ENCODE measurements at regions not wholly inside any gene's neighbourhood (a gene's known extent, or its start where the extent isn't known, plus 50 kb on each side); places are given as distances from the start of the nearest gene placed in this dataset.

DNA sequence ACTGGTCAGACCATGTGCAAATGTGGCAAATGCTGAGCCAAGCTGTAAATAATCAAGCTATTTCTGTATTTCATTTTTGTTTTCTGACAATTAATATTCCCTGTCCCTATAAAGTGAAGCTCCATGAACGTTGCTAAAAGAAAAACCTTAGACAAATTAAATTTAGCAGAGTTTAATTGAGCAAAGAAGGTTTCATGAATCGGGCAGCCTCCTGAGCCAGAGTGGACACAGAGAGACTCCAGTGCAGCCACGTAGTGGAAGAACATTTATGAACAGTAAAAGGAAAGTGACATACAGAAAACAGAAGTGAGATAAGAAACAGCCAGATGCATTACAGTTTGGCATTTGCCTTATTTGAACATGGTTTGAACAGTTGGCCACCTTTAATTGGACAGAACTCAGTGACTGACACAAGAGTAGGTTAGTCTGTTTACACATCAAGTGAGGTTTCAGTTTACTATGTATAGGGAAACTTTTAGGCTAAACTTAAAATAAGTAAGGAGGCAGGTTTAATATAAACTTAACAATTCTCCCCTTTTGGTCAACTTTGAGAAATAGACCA, 69.7 kb downstream of the UFM1 start:
- no peak for TF ChIP-seq GATA2 (IDR thresholded peaks at IDR 0.05; ENCODE audit: low read depth, low read length)
- no peak for TF ChIP-seq GATA3 (IDR thresholded peaks at IDR 0.05; ENCODE audit: low read depth, low read length)
